ENCODE measurements at regions not wholly inside any gene's neighbourhood (a gene's known extent, or its start where the extent isn't known, plus 50 kb on each side); places are given as distances from the start of the nearest gene placed in this dataset.

- TF ChIP-seq EP300 (IDR thresholded peaks at IDR 0.05; ENCODE audit: low read depth) (no peak), POLR2AphosphoS5 (IDR thresholded peaks at IDR 0.05) (no peak), CTCF (IDR thresholded peaks at IDR 0.05) (no peak), POLR2A (IDR thresholded peaks at IDR 0.05) (no peak)
- H3K27ac ChIP-seq, result no peak overlapping the region
- no peak overlapping the region for H3K4me3 ChIP-seq
- peaks cover 0 to 8% (median 0%) of the 10 kb centered on the region in 4 donors for H3K4me1 ChIP-seq
- intact Hi-C loops (cut with DNase I; ENCODE audit: low total_unique reads) (no loop called here), in situ Hi-C loops (cut with MboI; ENCODE audit: low pct_ligation_motif_present in 1 of 4, low pct_unique_long_range_greater_than_20kb in 1 of 4, low sequenced_read_pairs in 3 of 4) (no loop called here)
- WGBS, 2 donors (ENCODE audit: low coverage in 1 of 2), result 78% methylated on average over 1 of the region's 1 CpG; no CpG with 5 or more reads in 1 of the 2 donors
- no peaks in the 10 kb centered on the region for H3K36me3 ChIP-seq
- no peaks in the 10 kb centered on the region for H3K9me3 ChIP-seq
- DNase-seq, result no peak
- H3K27me3 ChIP-seq, result no peaks in the 10 kb centered on the region
Observed at GRCh38 chr1:55578646-55579045, 363.5 kb upstream of the USP24 start.

DNA sequence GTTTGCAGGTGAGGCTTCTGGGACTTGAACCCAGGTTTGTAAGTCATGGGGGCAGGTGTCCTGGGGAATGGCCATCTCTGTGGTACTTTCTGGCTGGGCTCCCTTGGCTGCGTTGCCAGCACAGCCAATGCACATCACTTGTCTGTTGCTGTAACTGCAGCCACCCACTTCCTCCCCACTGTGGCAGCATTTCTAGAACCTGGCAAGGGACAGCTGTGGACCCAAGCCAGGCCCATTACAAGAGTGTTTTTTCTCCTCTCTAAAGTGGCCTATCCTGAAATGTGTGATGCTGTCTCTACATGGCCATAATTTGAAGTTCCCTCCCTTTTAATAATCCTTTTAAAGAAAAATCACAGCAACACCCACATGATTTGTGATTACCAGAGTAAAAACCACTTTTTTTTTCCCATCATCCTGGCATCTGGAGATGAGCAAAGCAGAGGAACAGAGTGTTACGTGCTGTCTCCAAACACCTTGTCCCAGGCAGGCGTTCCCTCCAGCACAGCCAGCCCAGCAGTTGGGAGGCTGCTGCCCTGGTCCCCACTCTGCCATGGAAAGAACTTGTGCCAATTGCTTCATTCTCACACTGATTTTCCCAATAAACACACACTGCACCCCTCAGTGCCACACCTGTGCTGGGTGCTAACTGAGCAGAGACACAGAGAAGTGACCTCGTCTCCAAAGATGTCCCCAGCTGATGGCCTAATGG, 360.6 kb upstream of the USP24 start:
- peak; percentile 22 for DNase-seq
- Histone ChIP-seq H3K36me3 (no peaks in the 10 kb centered on the region), H3K4me3 (no peak overlapping the region), H3K9me3 (no peaks in the 10 kb centered on the region), H3K27me3 (no peaks in the 10 kb centered on the region), H3K27ac (no peak overlapping the region), H3K4me1 (no peaks in the 10 kb centered on the region)
- in situ Hi-C loops (cut with MboI; ENCODE audit: low pct_ligation_motif_present in 1 of 4, low pct_unique_long_range_greater_than_20kb in 1 of 4, low sequenced_read_pairs in 3 of 4) (no loop called here), intact Hi-C loops (cut with DNase I; ENCODE audit: low total_unique reads) (no loop called here)
- 78 to 87% methylated on average over 3 to 4 of the region's 4 CpGs for WGBS, 2 donors (ENCODE audit: low coverage in 1 of 2)
- TF ChIP-seq EP300 (IDR thresholded peaks at IDR 0.05; ENCODE audit: low read depth), result no peak
- no peak for TF ChIP-seq POLR2A (IDR thresholded peaks at IDR 0.05)
- no peak for TF ChIP-seq POLR2AphosphoS5 (IDR thresholded peaks at IDR 0.05)
- TF ChIP-seq CTCF (IDR thresholded peaks at IDR 0.05), result no peak

- in situ Hi-C loops (cut with MboI; ENCODE audit: low pct_ligation_motif_present in 1 of 4, low pct_unique_long_range_greater_than_20kb in 1 of 4, low sequenced_read_pairs in 3 of 4), result no loop called here
- intact Hi-C loops (cut with DNase I; ENCODE audit: low total_unique reads), result no loop called here
Observed at GRCh38 chr1:55574691-55575225, 359.6 kb upstream of the USP24 start.

More at GRCh38 chr1:55574691-55575225, 359.6 kb upstream of the USP24 start:
- Histone ChIP-seq H3K9me3 (no peaks in the 10 kb centered on the region), H3K27ac (no peak overlapping the region), H3K36me3 (no peaks in the 10 kb centered on the region), H3K27me3 (no peaks in the 10 kb centered on the region), H3K4me3 (no peak overlapping the region), H3K4me1 (no peaks in the 10 kb centered on the region)
- no peak for DNase-seq
- TF ChIP-seq EP300 (IDR thresholded peaks at IDR 0.05; ENCODE audit: low read depth) (no peak), POLR2AphosphoS5 (IDR thresholded peaks at IDR 0.05) (no peak), CTCF (IDR thresholded peaks at IDR 0.05) (no peak), POLR2A (IDR thresholded peaks at IDR 0.05) (no peak)
- 74 to 91% methylated on average over 5 of the region's 5 CpGs for WGBS, 2 donors (ENCODE audit: low coverage in 1 of 2)
